ENCODE measurements at regions not wholly inside any gene's neighbourhood (a gene's known extent, or its start where the extent isn't known, plus 50 kb on each side); places are given as distances from the start of the nearest gene placed in this dataset.

GRCh38 chr5:171684169-171684568, 101.4 kb upstream of the SMIM23 start:
- Mint-ChIP-seq H3K4me1 (ENCODE audit: low read depth) (no peaks in the 10 kb centered on the region), H3K36me3 (ENCODE audit: low read depth) (no peaks in the 10 kb centered on the region), H3K27me3 (ENCODE audit: low read depth) (no peaks in the 10 kb centered on the region), H3K27ac (no peak overlapping the region), H3K4me3 (ENCODE audit: low read depth) (no peak overlapping the region), H3K9me3 (no peaks in the 10 kb centered on the region)
- intact Hi-C loops (cut with micrococcal nuclease) = no loop called here
- no peak for DNase-seq (ENCODE audit: low spot score)

GRCh38 chr5:171688696-171689495, 96.7 kb upstream of the SMIM23 start:
- H3K36me3 Mint-ChIP-seq (ENCODE audit: low read depth) = no peaks in the 10 kb centered on the region
- H3K27ac Mint-ChIP-seq = no peak overlapping the region
- H3K9me3 Mint-ChIP-seq = no peaks in the 10 kb centered on the region
- H3K4me3 Mint-ChIP-seq (ENCODE audit: low read depth) = no peak overlapping the region
- H3K4me1 Mint-ChIP-seq (ENCODE audit: low read depth) = no peaks in the 10 kb centered on the region
- DNase-seq (ENCODE audit: low spot score) = no peak
- no peaks in the 10 kb centered on the region for H3K27me3 Mint-ChIP-seq (ENCODE audit: low read depth)
- intact Hi-C loops (cut with micrococcal nuclease) = no loop called here

GRCh38 chr5:171689853-171690417, 95.7 kb upstream of the SMIM23 start:
- Mint-ChIP-seq H3K9me3 (no peaks in the 10 kb centered on the region), H3K4me1 (ENCODE audit: low read depth) (no peaks in the 10 kb centered on the region), H3K27ac (no peak overlapping the region), H3K4me3 (ENCODE audit: low read depth) (no peak overlapping the region), H3K36me3 (ENCODE audit: low read depth) (no peaks in the 10 kb centered on the region), H3K27me3 (ENCODE audit: low read depth) (no peaks in the 10 kb centered on the region)
- intact Hi-C loops (cut with micrococcal nuclease) = no loop called here
- DNase-seq (ENCODE audit: low spot score) = no peak

- Mint-ChIP-seq H3K27ac (no peak overlapping the region), H3K4me3 (ENCODE audit: low read depth) (no peak overlapping the region), H3K27me3 (ENCODE audit: low read depth) (no peaks in the 10 kb centered on the region), H3K9me3 (no peaks in the 10 kb centered on the region), H3K36me3 (ENCODE audit: low read depth) (no peaks in the 10 kb centered on the region), H3K4me1 (ENCODE audit: low read depth) (no peaks in the 10 kb centered on the region)
- intact Hi-C loops (cut with micrococcal nuclease) = no loop called here
- DNase-seq (ENCODE audit: low spot score) = no peak
These were observed 93.5 kb upstream of the SMIM23 start for GRCh38 chr5:171692107-171692506.

GRCh38 chr5:171692936-171693335, 92.7 kb upstream of the SMIM23 start:
- no peaks in the 10 kb centered on the region for H3K9me3 Mint-ChIP-seq
- no peaks in the 10 kb centered on the region for H3K36me3 Mint-ChIP-seq (ENCODE audit: low read depth)
- intact Hi-C loops (cut with micrococcal nuclease) = no loop called here
- H3K27me3 Mint-ChIP-seq (ENCODE audit: low read depth) = no peaks in the 10 kb centered on the region
- DNase-seq (ENCODE audit: low spot score) = no peak
- no peak overlapping the region for H3K4me3 Mint-ChIP-seq (ENCODE audit: low read depth)
- H3K27ac Mint-ChIP-seq = no peak overlapping the region
- H3K4me1 Mint-ChIP-seq (ENCODE audit: low read depth) = no peaks in the 10 kb centered on the region

GRCh38 chr5:171693412-171693811, 92.2 kb upstream of the SMIM23 start:
- Mint-ChIP-seq H3K4me3 (ENCODE audit: low read depth) (no peak overlapping the region), H3K9me3 (no peaks in the 10 kb centered on the region), H3K36me3 (ENCODE audit: low read depth) (no peaks in the 10 kb centered on the region), H3K4me1 (ENCODE audit: low read depth) (no peaks in the 10 kb centered on the region), H3K27ac (no peak overlapping the region), H3K27me3 (ENCODE audit: low read depth) (no peaks in the 10 kb centered on the region)
- intact Hi-C loops (cut with micrococcal nuclease) = no loop called here
- no peak for DNase-seq (ENCODE audit: low spot score)

- intact Hi-C loops (cut with micrococcal nuclease) = no loop called here
- Mint-ChIP-seq H3K9me3 (no peaks in the 10 kb centered on the region), H3K4me3 (ENCODE audit: low read depth) (no peak overlapping the region), H3K27me3 (ENCODE audit: low read depth) (no peaks in the 10 kb centered on the region), H3K27ac (no peak overlapping the region), H3K4me1 (ENCODE audit: low read depth) (no peaks in the 10 kb centered on the region), H3K36me3 (ENCODE audit: low read depth) (no peaks in the 10 kb centered on the region)
- DNase-seq (ENCODE audit: low spot score) = no peak
These were observed 89.8 kb upstream of the SMIM23 start for GRCh38 chr5:171695804-171696203.

- no peak for DNase-seq (ENCODE audit: low spot score)
- H3K4me1 Mint-ChIP-seq (ENCODE audit: low read depth) = no peaks in the 10 kb centered on the region
- H3K4me3 Mint-ChIP-seq (ENCODE audit: low read depth) = no peak overlapping the region
- no peaks in the 10 kb centered on the region for H3K27me3 Mint-ChIP-seq (ENCODE audit: low read depth)
- H3K9me3 Mint-ChIP-seq = no peaks in the 10 kb centered on the region
- H3K36me3 Mint-ChIP-seq (ENCODE audit: low read depth) = no peaks in the 10 kb centered on the region
- H3K27ac Mint-ChIP-seq = no peak overlapping the region
- intact Hi-C loops (cut with micrococcal nuclease) = no loop called here
These were observed 88.2 kb upstream of the SMIM23 start for GRCh38 chr5:171697221-171698102.

- Mint-ChIP-seq H3K36me3 (ENCODE audit: low read depth) (no peaks in the 10 kb centered on the region), H3K27me3 (ENCODE audit: low read depth) (no peaks in the 10 kb centered on the region), H3K9me3 (no peaks in the 10 kb centered on the region), H3K4me1 (ENCODE audit: low read depth) (no peaks in the 10 kb centered on the region), H3K4me3 (ENCODE audit: low read depth) (no peak overlapping the region), H3K27ac (no peak overlapping the region)
- intact Hi-C loops (cut with micrococcal nuclease) = no loop called here
- DNase-seq (ENCODE audit: low spot score) = no peak
These were observed 85.2 kb upstream of the SMIM23 start for GRCh38 chr5:171700318-171700912.

GRCh38 chr5:171701100-171701541, 84.5 kb upstream of the SMIM23 start:
- Mint-ChIP-seq H3K36me3 (ENCODE audit: low read depth) (no peaks in the 10 kb centered on the region), H3K9me3 (no peaks in the 10 kb centered on the region), H3K4me1 (ENCODE audit: low read depth) (no peaks in the 10 kb centered on the region), H3K4me3 (ENCODE audit: low read depth) (no peak overlapping the region), H3K27me3 (ENCODE audit: low read depth) (no peaks in the 10 kb centered on the region), H3K27ac (no peak overlapping the region)
- no peak for DNase-seq (ENCODE audit: low spot score)
- intact Hi-C loops (cut with micrococcal nuclease) = no loop called here

GRCh38 chr5:171702135-171702770, 83.4 kb upstream of the SMIM23 start:
- DNase-seq (ENCODE audit: low spot score) = no peak
- Mint-ChIP-seq H3K36me3 (ENCODE audit: low read depth) (no peaks in the 10 kb centered on the region), H3K27ac (no peak overlapping the region), H3K4me1 (ENCODE audit: low read depth) (no peaks in the 10 kb centered on the region), H3K4me3 (ENCODE audit: low read depth) (no peak overlapping the region), H3K9me3 (no peaks in the 10 kb centered on the region), H3K27me3 (ENCODE audit: low read depth) (no peaks in the 10 kb centered on the region)
- intact Hi-C loops (cut with micrococcal nuclease) = no loop called here

GRCh38 chr5:171703146-171703545, 82.5 kb upstream of the SMIM23 start:
- no peaks in the 10 kb centered on the region for H3K27me3 Mint-ChIP-seq (ENCODE audit: low read depth)
- no peaks in the 10 kb centered on the region for H3K9me3 Mint-ChIP-seq
- no peaks in the 10 kb centered on the region for H3K4me1 Mint-ChIP-seq (ENCODE audit: low read depth)
- H3K27ac Mint-ChIP-seq = no peak overlapping the region
- DNase-seq (ENCODE audit: low spot score) = no peak
- intact Hi-C loops (cut with micrococcal nuclease) = no loop called here
- H3K36me3 Mint-ChIP-seq (ENCODE audit: low read depth) = no peaks in the 10 kb centered on the region
- no peak overlapping the region for H3K4me3 Mint-ChIP-seq (ENCODE audit: low read depth)

Data from activated T-helper 2 cell treated with anti-CD3 and anti-CD28 coated beads, Interferon-gamma antibody, Interleukin-2, Interleukin-4, amounts not matched to agents 10 μg/mL and 5 μg/mL and 100 μg/mL, durations not matched to agents 14 hours and 24 hours and 36 hours (primary cell).